ENCODE measurements at regions not wholly inside any gene's neighbourhood (a gene's known extent, or its start where the extent isn't known, plus 50 kb on each side); places are given as distances from the start of the nearest gene placed in this dataset.

DNA sequence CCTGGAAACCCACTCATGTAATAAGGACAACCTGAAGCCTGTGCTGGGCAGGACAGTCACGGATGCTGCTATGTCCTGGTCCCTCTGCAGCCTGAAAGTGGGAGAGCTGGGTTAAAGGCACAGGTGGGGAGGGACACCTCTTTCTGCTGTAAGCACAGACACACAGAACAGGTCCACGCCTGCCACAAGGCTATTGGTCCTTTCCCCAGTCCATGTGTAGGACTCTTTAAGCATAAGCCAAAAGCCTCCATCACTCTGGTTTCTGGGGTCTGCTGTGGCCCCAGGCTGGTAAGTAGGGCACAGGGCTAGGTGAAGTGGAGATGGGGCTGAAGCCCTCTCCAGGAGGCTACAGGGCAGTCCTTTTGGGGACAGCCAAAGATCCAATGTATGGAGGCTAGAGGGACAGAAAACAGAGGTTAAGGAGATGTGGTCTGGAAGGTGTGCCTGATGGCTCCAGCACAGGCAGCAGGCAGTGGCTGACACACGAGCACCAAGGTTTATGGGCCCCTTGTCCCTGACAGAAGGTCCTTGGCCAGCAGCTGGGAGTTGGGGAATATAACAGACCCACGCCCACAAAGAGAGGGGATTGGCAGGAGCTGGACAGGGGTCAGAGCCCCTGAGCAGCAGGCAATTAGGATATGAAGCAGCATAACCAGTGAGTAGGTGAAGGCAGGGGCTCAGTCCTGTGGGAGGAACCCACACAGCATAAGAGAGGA is 203.6 kb upstream of the MVB12B start:
- TF ChIP-seq POLR2AphosphoS5 (IDR thresholded peaks at IDR 0.05; ENCODE audit: low read depth) (no peak), CREB1 (CRISPR knock-in tag; IDR thresholded peaks at IDR 0.05; ENCODE audit: low read depth) (no peak), STAT1 (IDR thresholded peaks at IDR 0.05; ENCODE audit: unreplicated experiment) (no peak), EZH2 (IDR thresholded peaks at IDR 0.05; ENCODE audit: low read depth, unreplicated experiment) (no peak), EZH2phosphoT487 (IDR thresholded peaks at IDR 0.05; ENCODE audit: unreplicated experiment) (no peak), JUNB (IDR thresholded peaks at IDR 0.05; ENCODE audit: unreplicated experiment) (no peak), ZNF331 (CRISPR knock-in tag; IDR thresholded peaks at IDR 0.05; ENCODE audit: low read depth) (no peak), NANOG (IDR thresholded peaks at IDR 0.05; ENCODE audit: borderline replicate concordance) (no peak)
- TF ChIP-seq, protein P1, sequence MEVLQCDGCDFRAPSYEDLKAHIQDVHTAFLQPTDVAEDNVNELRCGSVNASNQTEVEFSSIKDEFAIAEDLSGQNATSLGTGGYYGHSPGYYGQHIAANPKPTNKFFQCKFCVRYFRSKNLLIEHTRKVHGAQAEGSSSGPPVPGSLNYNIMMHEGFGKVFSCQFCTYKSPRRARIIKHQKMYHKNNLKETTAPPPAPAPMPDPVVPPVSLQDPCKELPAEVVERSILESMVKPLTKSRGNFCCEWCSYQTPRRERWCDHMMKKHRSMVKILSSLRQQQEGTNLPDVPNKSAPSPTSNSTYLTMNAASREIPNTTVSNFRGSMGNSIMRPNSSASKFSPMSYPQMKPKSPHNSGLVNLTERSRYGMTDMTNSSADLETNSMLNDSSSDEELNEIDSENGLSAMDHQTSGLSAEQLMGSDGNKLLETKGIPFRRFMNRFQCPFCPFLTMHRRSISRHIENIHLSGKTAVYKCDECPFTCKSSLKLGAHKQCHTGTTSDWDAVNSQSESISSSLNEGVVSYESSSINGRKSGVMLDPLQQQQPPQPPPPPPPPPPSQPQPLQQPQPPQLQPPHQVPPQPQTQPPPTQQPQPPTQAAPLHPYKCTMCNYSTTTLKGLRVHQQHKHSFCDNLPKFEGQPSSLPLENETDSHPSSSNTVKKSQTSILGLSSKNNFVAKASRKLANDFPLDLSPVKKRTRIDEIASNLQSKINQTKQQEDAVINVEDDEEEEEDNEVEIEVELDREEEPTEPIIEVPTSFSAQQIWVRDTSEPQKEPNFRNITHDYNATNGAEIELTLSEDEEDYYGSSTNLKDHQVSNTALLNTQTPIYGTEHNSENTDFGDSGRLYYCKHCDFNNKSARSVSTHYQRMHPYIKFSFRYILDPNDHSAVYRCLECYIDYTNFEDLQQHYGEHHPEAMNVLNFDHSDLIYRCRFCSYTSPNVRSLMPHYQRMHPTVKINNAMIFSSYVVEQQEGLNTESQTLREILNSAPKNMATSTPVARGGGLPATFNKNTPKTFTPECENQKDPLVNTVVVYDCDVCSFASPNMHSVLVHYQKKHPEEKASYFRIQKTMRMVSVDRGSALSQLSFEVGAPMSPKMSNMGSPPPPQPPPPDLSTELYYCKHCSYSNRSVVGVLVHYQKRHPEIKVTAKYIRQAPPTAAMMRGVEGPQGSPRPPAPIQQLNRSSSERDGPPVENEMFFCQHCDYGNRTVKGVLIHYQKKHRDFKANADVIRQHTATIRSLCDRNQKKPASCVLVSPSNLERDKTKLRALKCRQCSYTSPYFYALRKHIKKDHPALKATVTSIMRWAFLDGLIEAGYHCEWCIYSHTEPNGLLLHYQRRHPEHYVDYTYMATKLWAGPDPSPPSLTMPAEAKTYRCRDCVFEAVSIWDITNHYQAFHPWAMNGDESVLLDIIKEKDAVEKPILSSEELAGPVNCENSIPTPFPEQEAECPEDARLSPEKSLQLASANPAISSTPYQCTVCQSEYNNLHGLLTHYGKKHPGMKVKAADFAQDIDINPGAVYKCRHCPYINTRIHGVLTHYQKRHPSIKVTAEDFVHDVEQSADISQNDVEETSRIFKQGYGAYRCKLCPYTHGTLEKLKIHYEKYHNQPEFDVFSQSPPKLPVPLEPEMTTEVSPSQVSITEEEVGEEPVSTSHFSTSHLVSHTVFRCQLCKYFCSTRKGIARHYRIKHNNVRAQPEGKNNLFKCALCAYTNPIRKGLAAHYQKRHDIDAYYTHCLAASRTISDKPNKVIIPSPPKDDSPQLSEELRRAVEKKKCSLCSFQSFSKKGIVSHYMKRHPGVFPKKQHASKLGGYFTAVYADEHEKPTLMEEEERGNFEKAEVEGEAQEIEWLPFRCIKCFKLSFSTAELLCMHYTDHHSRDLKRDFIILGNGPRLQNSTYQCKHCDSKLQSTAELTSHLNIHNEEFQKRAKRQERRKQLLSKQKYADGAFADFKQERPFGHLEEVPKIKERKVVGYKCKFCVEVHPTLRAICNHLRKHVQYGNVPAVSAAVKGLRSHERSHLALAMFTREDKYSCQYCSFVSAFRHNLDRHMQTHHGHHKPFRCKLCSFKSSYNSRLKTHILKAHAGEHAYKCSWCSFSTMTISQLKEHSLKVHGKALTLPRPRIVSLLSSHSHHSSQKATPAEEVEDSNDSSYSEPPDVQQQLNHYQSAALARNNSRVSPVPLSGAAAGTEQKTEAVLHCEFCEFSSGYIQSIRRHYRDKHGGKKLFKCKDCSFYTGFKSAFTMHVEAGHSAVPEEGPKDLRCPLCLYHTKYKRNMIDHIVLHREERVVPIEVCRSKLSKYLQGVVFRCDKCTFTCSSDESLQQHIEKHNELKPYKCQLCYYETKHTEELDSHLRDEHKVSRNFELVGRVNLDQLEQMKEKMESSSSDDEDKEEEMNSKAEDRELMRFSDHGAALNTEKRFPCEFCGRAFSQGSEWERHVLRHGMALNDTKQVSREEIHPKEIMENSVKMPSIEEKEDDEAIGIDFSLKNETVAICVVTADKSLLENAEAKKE (CRISPR knock-in tag; IDR thresholded peaks at IDR 0.05), result no peak
- TF ChIP-seq, protein P2, sequence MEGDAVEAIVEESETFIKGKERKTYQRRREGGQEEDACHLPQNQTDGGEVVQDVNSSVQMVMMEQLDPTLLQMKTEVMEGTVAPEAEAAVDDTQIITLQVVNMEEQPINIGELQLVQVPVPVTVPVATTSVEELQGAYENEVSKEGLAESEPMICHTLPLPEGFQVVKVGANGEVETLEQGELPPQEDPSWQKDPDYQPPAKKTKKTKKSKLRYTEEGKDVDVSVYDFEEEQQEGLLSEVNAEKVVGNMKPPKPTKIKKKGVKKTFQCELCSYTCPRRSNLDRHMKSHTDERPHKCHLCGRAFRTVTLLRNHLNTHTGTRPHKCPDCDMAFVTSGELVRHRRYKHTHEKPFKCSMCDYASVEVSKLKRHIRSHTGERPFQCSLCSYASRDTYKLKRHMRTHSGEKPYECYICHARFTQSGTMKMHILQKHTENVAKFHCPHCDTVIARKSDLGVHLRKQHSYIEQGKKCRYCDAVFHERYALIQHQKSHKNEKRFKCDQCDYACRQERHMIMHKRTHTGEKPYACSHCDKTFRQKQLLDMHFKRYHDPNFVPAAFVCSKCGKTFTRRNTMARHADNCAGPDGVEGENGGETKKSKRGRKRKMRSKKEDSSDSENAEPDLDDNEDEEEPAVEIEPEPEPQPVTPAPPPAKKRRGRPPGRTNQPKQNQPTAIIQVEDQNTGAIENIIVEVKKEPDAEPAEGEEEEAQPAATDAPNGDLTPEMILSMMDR (conservative IDR thresholded peaks at IDR 0.05; ENCODE audit: low read depth in 2 of 2), result no peak
- TF ChIP-seq, protein P3, sequence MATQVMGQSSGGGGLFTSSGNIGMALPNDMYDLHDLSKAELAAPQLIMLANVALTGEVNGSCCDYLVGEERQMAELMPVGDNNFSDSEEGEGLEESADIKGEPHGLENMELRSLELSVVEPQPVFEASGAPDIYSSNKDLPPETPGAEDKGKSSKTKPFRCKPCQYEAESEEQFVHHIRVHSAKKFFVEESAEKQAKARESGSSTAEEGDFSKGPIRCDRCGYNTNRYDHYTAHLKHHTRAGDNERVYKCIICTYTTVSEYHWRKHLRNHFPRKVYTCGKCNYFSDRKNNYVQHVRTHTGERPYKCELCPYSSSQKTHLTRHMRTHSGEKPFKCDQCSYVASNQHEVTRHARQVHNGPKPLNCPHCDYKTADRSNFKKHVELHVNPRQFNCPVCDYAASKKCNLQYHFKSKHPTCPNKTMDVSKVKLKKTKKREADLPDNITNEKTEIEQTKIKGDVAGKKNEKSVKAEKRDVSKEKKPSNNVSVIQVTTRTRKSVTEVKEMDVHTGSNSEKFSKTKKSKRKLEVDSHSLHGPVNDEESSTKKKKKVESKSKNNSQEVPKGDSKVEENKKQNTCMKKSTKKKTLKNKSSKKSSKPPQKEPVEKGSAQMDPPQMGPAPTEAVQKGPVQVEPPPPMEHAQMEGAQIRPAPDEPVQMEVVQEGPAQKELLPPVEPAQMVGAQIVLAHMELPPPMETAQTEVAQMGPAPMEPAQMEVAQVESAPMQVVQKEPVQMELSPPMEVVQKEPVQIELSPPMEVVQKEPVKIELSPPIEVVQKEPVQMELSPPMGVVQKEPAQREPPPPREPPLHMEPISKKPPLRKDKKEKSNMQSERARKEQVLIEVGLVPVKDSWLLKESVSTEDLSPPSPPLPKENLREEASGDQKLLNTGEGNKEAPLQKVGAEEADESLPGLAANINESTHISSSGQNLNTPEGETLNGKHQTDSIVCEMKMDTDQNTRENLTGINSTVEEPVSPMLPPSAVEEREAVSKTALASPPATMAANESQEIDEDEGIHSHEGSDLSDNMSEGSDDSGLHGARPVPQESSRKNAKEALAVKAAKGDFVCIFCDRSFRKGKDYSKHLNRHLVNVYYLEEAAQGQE (IDR thresholded peaks at IDR 0.05; ENCODE audit: unreplicated experiment), result no peak
- H3K9me2 ChIP-seq (ENCODE audit: insufficient read depth), result no peaks in the 10 kb centered on the region
- Mint-ChIP-seq H3K27me3 (ENCODE audit: insufficient read depth, low read depth, poor library complexity) (no peaks in the 10 kb centered on the region), H3K4me1 (no peaks in the 10 kb centered on the region; the same call in 2 of the 3 replicates), H3K4me3 (no peak overlapping the region), H3K36me3 (ENCODE audit: low read depth) (no peaks in the 10 kb centered on the region), H3K9me3 (no peaks in the 10 kb centered on the region), H3K27ac (no peak overlapping the region)
- no peaks in the 10 kb centered on the region for H3F3A ChIP-seq (replicated peaks; ENCODE audit: low read depth)
- no peaks in the 10 kb centered on the region for H3K4me1 ChIP-seq (ENCODE audit: insufficient read depth)
- no peaks in the 10 kb centered on the region for H4K20me1 ChIP-seq (replicated peaks; ENCODE audit: insufficient read depth)
- no peaks in the 10 kb centered on the region for H3K27me3 ChIP-seq (ENCODE audit: insufficient read depth)
- no peak for DNase-seq (ENCODE audit: low spot score)
- no peak overlapping the region for H3K4me2 ChIP-seq
- H3K79me2 ChIP-seq (replicated peaks; ENCODE audit: insufficient read depth), result no peaks in the 10 kb centered on the region
- H3K36me3 ChIP-seq (ENCODE audit: insufficient read depth), result no peaks in the 10 kb centered on the region
- ATAC-seq, result no peak
- H2AFZ ChIP-seq, result no peak overlapping the region
- no peak overlapping the region for H3K27ac ChIP-seq (ENCODE audit: low read depth)
- no peak overlapping the region for H3K4me3 ChIP-seq

Measured in GM23338 (cell line).